Lower lobe of right lung (tissue), 2 donors: ENCODE measurements at regions not wholly inside any gene's neighbourhood (a gene's known extent, or its start where the extent isn't known, plus 50 kb on each side); places are given as distances from the start of the nearest gene placed in this dataset.

ENCODE experiments used
- ATAC-seq, 2 donors: fragments of 200-7000 bp; cut with Tn5 transposase; one replicate each; pipeline ENCODE4 v1.9.1; 2020 to 2022; ENCODE audit warnings: mild to moderate bottlenecking in 2 of 2, moderate library complexity in 2 of 2
- DNase-seq: peaks from one replicate; pipeline ENCODE4 v3.0.0-alpha.2; 2020
- H3K27ac ChIP-seq: fragments of 200-600 bp; one replicate; pipeline ENCODE4 v1.8.0; 2022
- H3K27me3 ChIP-seq: fragments of 200-600 bp; one replicate; pipeline ENCODE4 v1.8.0; 2022; ENCODE audit warnings: low read depth
- H3K36me3 ChIP-seq: fragments of 200-600 bp; one replicate; pipeline ENCODE4 v1.8.0; 2022; ENCODE audit warnings: mild to moderate bottlenecking
- H3K4me1 ChIP-seq: fragments of 200-600 bp; one replicate; pipeline ENCODE4 v1.8.0; 2022
- H3K4me3 ChIP-seq: fragments of 200-600 bp; one replicate; pipeline ENCODE4 v1.8.0; 2022; ENCODE audit warnings: mild to moderate bottlenecking
- H3K9me3 ChIP-seq: fragments of 200-600 bp; one replicate; pipeline ENCODE4 v1.8.0; 2022
- CTCF ChIP-seq: fragments of 200-600 bp; IDR thresholded peaks from one replicate; pipeline ENCODE4 v1.8.0; 2022; ENCODE audit warnings: antibody characterized with exemption, mild to moderate bottlenecking
- intact Hi-C: fragments of 100-400 bp; cut with DNase I; formaldehyde crosslinking; loops from one replicate; pipeline ENCODE4 v1.11.0; 2022
- donor health status: DM: no; HTN: yes; CAD: no; lungs with severe emphysema.

- Histone ChIP-seq H3K4me1 (peaks cover 12% of the 10 kb centered on the region), H3K27ac (peak overlapping the region; percentile 97), H3K4me3 (peak overlapping the region; percentile 72), H3K36me3 (no peaks in the 10 kb centered on the region), H3K9me3 (no peaks in the 10 kb centered on the region), H3K27me3 (no peaks in the 10 kb centered on the region)
- DNase-seq (peak; percentile 81), ATAC-seq (peak; percentile 98)
- intact Hi-C loops: no loop called here
- TF ChIP-seq CTCF: no peak
Observed at GRCh38 chr6:27146706-27147505, 100.6 kb upstream of the PRSS16 start.

- Histone ChIP-seq H3K36me3 (no peaks in the 10 kb centered on the region), H3K4me3 (no peak overlapping the region), H3K4me1 (peaks cover 11% of the 10 kb centered on the region), H3K9me3 (no peaks in the 10 kb centered on the region), H3K27me3 (no peaks in the 10 kb centered on the region), H3K27ac (no peak overlapping the region)
- no peak for TF ChIP-seq CTCF
- intact Hi-C loops: no loop called here
- DNase-seq: no peak
- ATAC-seq: no peak
Observed at GRCh38 chr6:27148404-27148795, 99.1 kb upstream of the PRSS16 start.

- TF ChIP-seq CTCF: no peak
- no peaks in the 10 kb centered on the region for H3K36me3 ChIP-seq
- H3K27ac ChIP-seq: no peak overlapping the region
- H3K9me3 ChIP-seq: no peaks in the 10 kb centered on the region
- no peak for DNase-seq
- intact Hi-C loops: no loop called here
- peaks cover 7% of the 10 kb centered on the region for H3K4me1 ChIP-seq
- no peak for ATAC-seq
- H3K4me3 ChIP-seq: no peak overlapping the region
- H3K27me3 ChIP-seq: no peaks in the 10 kb centered on the region
Observed at GRCh38 chr6:27149150-27149549, 98.4 kb upstream of the PRSS16 start.

GRCh38 chr6:27154696-27155095 lies 92.8 kb upstream of the PRSS16 start:
- ATAC-seq (no peak), DNase-seq (no peak)
- no peaks in the 10 kb centered on the region for H3K27me3 ChIP-seq
- H3K4me3 ChIP-seq: no peak overlapping the region
- H3K4me1 ChIP-seq: peaks cover 15% of the 10 kb centered on the region
- no peaks in the 10 kb centered on the region for H3K9me3 ChIP-seq
- intact Hi-C loops: no loop called here
- no peak for TF ChIP-seq CTCF
- no peak overlapping the region for H3K27ac ChIP-seq
- no peaks in the 10 kb centered on the region for H3K36me3 ChIP-seq

- H3K36me3 ChIP-seq: no peaks in the 10 kb centered on the region
- no peaks in the 10 kb centered on the region for H3K27me3 ChIP-seq
- intact Hi-C loops: no loop called here
- no peaks in the 10 kb centered on the region for H3K9me3 ChIP-seq
- peak overlapping the region; percentile 52 for H3K4me3 ChIP-seq
- peaks cover 15% of the 10 kb centered on the region for H3K4me1 ChIP-seq
- no peak for TF ChIP-seq CTCF
- DNase-seq (no peak), ATAC-seq (peak; percentile 40 to 67)
- H3K27ac ChIP-seq: peak overlapping the region; percentile 58
Observed at GRCh38 chr6:27156874-27157458, 90.5 kb upstream of the PRSS16 start.
